Fibroblast of mammary gland (primary cell): ENCODE measurements at regions not wholly inside any gene's neighbourhood (a gene's known extent, or its start where the extent isn't known, plus 50 kb on each side); places are given as distances from the start of the nearest gene placed in this dataset.

Source experiments
- DNase-seq: peaks from one replicate; pipeline ENCODE4 v3.0.0-alpha.2; 2010; ENCODE audit warnings: low read depth
- H3K4me3 ChIP-seq: 2 replicates; pipeline ENCODE4 v1.5.1; 2011; ENCODE audit warnings: low read depth, mild to moderate bottlenecking, low read length, moderate library complexity; ENCODE audit not compliant: control insufficient read depth
- TF ChIP-seq, protein P1 (sequence below): conservative IDR thresholded peaks from 2 replicates; pipeline ENCODE4 v1.5.1; 2011; ENCODE audit warnings: low read depth, low read length, inconsistent platforms; ENCODE audit not compliant: control insufficient read depth, insufficient read depth

GRCh38 chr1:29544406-29544805 is 308.1 kb downstream of the PTPRU start:
- H3K4me3 ChIP-seq, result no peak overlapping the region
- DNase-seq, result no peak
- TF ChIP-seq, protein P1, sequence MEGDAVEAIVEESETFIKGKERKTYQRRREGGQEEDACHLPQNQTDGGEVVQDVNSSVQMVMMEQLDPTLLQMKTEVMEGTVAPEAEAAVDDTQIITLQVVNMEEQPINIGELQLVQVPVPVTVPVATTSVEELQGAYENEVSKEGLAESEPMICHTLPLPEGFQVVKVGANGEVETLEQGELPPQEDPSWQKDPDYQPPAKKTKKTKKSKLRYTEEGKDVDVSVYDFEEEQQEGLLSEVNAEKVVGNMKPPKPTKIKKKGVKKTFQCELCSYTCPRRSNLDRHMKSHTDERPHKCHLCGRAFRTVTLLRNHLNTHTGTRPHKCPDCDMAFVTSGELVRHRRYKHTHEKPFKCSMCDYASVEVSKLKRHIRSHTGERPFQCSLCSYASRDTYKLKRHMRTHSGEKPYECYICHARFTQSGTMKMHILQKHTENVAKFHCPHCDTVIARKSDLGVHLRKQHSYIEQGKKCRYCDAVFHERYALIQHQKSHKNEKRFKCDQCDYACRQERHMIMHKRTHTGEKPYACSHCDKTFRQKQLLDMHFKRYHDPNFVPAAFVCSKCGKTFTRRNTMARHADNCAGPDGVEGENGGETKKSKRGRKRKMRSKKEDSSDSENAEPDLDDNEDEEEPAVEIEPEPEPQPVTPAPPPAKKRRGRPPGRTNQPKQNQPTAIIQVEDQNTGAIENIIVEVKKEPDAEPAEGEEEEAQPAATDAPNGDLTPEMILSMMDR, result no peak

GRCh38 chr1:29543586-29543985 is 307.3 kb downstream of the PTPRU start:
- no peak for DNase-seq
- TF ChIP-seq, protein P1, result no peak
- H3K4me3 ChIP-seq, result no peak overlapping the region

- DNase-seq, result no peak
- no peak overlapping the region for H3K4me3 ChIP-seq
- TF ChIP-seq, protein P1, result no peak
These were observed 306.2 kb downstream of the PTPRU start for GRCh38 chr1:29542548-29542947.

DNA sequence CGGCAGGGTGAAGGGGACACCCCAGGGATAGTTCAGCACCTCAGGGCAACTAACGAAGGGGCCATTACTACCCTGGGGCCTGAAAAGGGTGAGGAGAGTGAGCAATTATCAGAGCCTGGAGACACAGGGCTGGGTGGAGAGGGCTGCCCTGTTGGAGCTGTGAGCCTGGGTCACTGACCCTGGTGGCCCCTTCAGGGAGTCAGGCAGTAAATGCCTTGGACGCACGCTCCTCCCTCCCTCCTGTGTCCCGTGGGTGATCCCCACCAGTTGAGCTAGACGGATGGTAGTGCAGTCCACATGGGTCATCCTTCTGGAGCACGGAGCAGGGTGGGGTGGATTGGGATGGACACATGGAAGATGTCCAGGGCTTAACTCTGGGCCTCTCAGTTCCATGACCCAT is 305.3 kb downstream of the PTPRU start:
- TF ChIP-seq, protein P1, result no peak
- no peak overlapping the region for H3K4me3 ChIP-seq
- DNase-seq, result no peak

GRCh38 chr1:29540801-29541357 is 304.6 kb downstream of the PTPRU start:
- no peak for DNase-seq
- H3K4me3 ChIP-seq, result no peak overlapping the region
- TF ChIP-seq, protein P1, result no peak

- no peak for DNase-seq
- TF ChIP-seq, protein P1, result no peak
- H3K4me3 ChIP-seq, result no peak overlapping the region
These were observed 303.6 kb downstream of the PTPRU start for GRCh38 chr1:29539971-29540370.

DNA sequence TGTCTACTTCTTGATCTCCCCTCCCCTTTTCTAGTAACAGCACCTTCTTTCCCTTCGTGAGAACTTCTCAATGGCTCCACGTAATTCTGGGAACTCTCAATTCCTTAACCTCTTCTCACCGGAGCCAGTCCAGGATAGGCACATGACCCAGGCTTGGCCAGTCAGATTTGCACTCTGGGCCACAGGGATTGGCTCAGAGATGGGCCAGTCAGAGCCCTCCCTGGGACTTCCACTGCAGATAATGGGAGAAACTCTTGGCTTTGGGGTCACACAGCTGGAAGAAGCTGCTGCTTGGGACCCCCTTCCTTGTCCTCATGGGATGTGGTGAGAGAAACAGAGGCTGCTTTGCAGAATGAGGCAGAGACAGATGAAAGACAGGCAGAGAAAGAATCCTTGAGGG is 302.3 kb downstream of the PTPRU start:
- no peak for DNase-seq
- H3K4me3 ChIP-seq, result no peak overlapping the region
- TF ChIP-seq, protein P1, result no peak
